Colon (tissue), 2 donors: ENCODE measurements at regions not wholly inside any gene's neighbourhood (a gene's known extent, or its start where the extent isn't known, plus 50 kb on each side); places are given as distances from the start of the nearest gene placed in this dataset.

Experiments
- FAIRE-seq: peaks from 2 replicates; lab custom pipeline; 2012; peaks lifted over from hg19 to GRCh38; lab: Jason Lieb, UNC
- donor health status: control.
- donor health status: control.

DNA sequence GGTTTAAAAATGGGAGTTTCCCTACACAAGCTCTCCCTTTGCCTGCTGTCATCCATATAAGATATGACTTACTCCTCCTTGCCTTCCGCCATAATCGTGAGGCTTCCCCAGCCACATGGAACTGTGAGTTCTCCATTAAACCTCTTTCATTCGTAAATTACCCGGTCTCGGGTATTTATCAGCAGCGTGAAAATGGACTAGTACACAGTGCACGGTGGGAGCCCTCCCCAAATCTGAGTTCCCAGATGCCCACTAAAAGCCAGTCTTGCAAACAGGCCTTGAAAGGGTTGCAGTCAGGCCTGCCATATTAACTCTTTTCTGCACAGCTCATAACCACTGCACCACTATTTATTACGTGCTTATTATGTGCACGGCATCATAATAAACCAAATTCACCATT, 400.9 kb downstream of the PRDM2 start:
- FAIRE-seq, result no peak

DNA sequence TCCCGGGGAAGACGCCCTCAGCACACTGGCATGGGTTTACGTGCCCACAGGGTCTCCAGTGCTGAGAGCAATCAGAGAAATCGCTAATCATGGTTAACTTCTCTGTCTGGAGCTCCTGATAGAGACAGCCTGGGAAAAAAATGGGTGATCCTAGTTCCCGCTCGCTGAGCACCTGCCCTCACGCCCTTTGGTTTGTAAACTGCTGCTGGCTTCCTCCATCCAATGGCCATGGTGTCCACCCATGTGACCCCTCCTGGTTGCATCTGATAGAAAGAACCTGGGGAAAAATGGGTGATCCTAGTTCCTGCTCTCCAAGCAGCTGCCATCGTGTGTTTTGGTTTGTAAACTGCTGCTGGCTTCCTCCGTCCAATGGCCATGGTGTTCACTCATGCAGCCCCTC, 402.2 kb downstream of the PRDM2 start:
- FAIRE-seq, result no peak

DNA sequence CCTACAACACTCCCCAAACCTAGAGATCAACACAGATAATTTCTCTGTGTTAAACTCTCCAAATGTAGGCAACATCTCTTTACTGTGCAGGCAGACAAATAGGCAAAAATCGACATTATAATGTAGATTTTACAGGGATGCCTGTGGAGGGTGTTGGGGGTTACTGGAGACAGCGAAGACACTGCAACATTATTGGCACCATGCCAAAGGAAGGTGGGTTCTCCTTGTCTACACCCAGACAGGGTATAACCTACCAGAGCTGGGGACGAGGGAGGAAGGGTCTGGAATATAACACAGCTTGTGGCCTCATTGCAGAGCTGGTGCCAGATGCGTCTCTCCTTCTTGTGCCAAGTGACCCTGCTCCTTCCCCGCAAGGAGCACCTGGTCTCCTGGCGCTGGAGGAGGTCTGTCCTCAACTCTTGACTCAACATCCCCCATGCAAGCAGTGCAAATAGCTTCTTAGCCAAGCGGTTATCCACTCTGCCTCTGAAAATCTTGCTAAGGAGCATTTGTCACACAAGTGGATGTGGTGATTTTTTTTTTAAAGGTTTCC, 404.0 kb downstream of the PRDM2 start:
- no peak for FAIRE-seq

DNA sequence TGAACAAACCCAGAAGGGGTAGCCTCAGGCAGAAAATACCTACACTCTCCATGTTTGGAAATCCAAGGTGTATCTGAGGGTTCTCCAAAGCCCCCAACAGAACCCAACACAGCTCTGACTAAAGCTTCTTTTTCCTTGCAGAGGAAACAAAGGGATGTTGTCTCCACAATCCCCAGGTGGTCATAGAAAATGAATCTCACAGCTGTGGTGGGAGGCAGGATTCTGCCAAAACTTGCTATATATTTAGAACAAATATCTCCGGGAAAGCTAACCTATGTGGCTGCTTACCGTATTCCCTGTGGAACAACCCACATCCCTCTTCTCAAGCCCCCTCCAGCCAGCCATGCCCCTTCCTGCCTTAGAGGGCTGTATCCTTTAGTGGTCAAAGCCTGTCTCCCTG, 406.1 kb downstream of the PRDM2 start:
- no peak for FAIRE-seq

DNA sequence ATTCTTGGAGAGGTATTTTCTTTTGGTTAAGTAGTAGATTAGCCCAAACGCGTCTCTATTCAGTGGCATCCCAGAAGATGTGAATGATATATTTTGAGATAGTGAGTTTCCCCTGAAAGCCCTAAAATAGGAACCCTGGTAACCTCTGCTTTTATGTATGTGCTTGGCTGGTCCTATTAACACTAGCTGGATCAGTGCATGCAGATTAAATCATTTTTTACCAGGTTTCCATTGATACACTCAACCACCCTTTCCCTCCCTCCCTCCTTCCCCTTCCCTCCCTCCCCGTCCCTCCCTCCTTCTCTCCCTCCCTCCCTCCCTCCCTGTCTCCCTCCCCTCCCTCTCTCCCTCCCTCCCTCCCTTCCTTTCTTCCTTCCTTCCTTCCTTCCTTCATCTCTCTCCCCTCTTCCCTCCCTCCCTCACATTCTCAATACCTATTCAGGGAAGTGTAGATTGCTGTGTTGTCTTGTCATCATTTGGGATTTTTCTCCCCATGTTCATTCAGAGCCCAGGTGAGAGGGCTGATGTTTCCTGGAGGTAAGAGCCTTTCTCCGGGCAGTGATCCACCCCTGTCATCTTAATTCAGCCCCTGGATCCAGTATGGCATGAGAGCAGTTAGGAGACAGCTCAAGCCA, 406.8 kb downstream of the PRDM2 start:
- no peak for FAIRE-seq

DNA sequence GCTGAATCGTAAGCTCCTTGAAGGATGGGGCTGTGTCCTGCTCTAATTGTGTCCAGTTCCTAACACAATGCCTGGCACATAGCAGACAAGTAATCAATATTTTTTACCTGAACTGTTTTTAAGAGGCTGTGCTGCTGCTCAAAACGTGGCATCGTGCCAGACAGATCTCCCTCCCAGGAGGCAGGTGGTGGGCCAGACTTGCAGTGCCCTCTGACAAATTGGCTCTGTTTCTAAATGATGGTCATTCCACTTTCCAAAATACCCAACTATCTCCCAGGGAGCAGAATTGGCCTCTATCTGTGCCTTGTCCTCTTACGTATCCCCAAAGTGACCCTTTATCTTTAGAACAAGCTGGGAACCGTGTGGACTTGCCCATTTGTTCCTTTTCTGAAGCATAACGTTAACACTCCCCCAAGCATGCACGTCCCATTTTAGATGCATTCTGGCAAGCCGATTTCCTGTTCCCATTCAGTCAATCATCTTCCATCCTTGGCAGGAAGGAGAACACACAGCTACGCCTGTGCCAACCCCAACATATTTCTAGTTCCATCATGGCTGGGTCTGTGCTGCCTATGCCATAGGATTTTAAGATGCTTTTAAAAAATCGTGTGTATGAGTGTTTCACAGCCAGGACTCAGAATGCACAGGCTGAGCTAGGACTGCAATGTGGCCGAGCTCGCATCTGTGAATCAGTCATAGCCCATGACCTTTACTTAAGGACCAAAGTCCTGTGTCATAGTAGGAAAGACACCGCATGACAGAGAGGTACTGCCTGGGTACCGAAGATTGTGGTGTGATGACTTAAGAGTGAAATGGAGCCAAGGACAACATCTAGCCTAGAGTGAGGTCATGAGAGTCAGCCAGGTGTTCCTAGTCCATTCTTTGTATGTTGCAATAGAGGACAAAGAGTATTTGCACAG, 408.6 kb downstream of the PRDM2 start:
- no peak for FAIRE-seq

DNA sequence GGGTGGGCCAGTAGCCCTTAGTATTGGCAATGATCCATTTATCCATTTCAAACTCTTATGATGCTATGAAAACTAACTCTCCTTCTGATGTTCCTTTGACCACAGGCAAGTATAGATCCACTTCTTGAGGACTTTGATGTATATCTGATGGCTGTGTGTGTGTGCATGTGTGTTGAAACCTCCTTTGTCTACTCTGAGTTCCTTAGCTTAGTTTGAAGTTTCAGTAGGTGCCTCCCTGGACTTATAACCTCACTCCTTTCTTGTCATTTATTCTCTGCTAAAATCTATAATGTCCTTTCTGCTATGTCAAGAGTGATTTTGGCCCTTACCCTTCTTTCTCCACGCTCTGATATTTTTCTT, 409.3 kb downstream of the PRDM2 start:
- no peak for FAIRE-seq

DNA sequence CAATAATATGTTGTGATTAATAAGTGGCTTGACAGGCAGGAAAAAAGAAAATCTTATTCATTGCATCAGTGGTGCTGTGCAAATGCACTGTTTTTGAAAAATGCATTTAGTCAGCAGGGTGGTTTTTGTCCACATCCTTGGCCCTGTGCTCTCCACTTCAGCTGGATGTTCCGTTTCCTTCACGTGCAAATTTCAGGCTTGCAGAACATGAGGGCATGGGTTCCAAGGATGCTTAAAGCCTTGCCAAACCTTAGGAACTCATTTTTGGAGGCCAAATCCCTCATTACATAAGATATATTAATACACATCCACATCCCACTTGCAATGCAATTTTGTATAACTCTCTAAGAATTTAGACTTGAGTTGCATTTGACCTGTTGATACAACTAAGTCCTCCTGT, 410.1 kb downstream of the PRDM2 start:
- FAIRE-seq, result no peak

DNA sequence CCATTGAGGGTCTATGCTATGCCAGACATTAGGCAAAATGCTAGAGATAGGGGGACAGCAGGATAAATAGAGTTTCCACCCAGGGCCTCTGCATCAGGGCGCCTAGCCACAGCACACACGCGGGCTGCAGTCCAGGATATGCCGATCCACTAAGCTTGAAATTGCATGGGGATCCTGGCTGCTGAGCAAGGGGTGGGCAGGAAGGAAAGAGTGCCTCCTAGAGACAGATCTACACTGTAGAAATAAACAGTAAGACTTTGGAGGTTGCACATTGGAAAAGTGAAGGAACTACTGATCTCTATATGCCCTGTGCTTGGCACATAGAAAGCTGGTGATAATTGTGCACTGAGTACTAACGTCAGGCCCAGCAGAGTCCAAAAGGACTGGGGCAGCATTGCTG, 411.1 kb downstream of the PRDM2 start:
- no peak for FAIRE-seq

DNA sequence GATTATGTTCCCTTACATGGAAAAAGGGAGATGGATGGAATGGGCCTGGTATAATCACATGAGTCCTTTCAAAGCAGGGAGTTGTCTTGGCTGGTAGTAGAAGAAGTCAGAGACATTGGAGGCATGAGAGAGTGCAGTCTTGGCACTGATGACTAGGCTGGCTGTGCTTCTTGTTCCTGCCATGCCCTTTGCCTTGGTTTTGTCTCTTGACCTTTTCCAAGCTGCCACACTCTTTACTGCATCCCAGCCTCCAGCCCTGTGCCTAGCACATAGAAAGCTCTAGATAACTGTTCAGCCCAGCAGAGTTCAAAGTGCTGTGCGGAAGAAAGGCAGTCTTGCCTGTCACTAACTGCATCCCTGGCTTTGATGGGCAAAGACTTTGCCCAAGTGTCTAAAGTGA, 412.6 kb downstream of the PRDM2 start:
- no peak for FAIRE-seq

DNA sequence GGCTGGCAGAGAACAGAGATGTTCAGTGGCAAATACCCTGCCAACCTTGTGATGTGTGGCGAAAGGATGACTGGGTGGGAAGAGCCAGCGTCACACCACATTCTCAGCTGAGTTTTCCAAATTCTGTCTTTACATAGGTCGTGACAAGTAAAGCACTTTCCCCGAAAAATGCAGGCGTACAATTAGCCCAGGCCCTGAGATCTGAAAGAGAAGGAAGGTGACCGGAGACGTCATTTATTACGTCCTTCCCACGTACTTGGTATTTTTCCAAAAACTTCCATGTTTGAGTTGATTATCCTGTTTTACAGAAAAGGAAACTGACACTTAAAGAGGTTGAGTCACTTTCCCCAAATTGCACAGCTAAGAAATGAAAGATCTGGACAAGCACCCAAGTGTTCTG, 413.3 kb downstream of the PRDM2 start:
- no peak for FAIRE-seq

DNA sequence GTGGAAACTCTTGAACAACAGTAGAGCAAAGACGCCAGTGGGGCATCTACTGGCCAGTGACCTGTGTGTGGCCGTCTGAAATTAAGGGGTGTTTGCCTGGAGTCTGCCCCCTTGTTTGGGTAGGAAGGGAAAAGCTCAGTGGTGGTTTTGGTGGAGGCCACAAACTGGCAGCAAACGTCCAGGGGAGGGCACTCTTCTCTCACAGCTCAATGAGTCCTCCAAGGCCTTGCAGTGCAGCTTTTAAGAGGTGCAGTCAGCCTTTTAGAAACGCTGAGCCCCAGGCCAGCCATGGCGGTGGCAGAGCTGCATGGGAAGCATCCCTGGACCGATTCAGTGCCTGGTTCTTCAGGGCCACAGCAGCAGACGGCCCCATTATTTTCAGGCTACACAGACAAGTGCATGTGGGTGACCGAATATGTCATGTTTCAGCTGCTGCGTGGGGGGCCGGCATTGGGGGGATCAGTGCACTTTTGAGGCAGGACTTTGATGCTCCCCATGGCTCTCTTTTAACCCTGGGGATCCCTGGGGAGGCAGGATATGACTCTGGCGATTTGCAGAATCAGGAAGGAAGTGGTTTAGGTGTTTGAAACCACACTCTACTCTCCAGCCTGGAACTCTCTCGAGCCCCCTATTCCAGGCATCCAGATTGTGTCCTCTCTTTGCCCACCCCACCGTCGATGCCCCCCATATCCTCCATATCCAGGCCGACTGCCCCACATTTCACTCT, 414.0 kb downstream of the PRDM2 start:
- no peak for FAIRE-seq

DNA sequence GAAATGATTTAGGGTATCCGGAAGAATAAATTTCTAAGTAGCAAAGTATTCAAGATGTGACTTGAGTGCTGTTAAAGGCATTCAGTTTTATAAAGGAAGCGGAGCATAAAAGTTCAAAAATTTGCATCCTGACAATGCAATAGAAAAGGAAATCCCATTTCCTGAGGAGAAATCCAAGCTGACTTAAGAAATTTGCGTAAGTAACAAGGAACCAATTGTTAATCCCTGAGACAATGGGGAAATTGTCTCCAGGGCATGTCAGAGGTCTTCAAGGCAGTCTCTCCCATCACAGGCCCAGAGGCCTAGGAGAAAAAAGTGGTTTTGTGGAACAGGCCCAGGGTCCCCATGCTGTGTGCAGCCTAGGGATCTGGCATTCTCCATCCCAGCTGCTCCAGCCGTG, 416.0 kb downstream of the PRDM2 start:
- FAIRE-seq, result no peak

DNA sequence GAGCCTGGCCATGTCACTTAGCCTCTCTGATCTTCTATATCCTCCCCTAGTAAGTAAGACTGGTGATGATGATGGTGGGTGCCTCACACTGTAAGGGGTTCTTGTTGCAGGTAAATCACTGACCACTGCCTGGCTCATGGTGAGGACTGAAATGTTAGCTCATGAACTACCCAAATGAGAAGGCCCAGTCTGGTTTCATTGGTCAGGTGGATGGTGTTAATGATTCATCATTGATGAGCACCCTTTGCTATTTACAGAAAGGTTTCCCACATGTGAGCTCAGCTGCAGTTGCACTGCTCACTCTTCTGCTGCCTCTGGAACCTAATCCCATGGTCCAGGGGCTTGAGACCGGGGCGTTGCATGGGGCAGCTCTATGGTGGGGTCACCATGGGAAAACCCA, 417.7 kb downstream of the PRDM2 start:
- FAIRE-seq, result no peak

DNA sequence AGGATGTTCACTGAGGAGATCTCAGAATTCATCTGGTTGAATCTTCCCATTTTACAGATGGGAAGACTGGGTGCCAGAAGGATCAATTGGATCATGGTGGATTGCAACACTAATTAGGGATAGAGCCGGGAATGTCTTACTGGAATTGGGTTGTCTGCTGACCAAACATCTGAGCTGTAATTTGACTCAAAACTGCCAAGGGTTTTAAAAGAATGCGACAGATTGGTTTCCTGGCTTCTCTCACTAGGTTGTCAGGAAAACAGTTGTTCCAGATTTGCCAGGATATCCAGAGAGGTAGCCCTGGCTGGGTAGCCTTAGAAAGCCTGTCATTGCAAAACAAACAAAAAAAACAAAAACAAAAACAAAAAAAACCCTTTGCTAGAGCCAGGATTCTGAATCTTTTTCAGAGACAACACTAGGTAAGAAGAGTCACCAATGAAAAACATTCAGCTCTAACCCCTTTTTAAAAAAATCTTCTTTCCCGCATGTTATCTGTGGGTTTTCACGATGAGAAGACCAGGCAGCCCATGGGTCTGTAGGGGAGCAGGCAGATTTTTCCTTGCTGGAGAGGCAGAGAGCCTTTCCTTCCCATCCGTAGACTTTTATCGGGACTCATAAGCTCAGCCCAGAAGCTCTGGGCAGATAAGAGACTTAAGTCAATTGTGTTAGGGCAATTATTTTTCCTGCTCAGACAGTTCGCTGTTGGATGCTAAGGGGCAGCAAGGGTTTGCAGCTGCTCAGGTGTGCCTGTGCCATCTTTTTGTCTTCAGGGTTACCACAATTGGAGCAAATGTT, 418.9 kb downstream of the PRDM2 start:
- FAIRE-seq, result no peak

DNA sequence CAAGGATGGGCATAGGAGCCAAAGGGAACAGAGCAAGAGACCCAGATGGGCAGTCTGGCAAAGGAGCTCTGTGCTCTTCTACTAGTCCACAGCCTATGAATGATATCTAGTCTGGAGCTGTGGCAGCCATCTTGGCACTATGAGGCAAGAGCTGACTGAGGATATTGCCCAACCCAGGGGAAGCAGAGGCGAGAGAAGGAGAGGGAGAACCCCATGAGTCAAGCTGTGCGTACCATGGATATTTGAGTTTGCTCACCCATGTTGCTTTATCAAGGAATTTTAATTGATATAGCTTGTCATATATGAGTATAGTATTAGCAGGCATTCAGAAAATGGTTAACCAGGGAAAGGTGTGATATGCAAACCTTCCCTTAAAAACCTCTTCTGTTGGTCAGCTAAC, 420.9 kb downstream of the PRDM2 start:
- FAIRE-seq, result no peak

DNA sequence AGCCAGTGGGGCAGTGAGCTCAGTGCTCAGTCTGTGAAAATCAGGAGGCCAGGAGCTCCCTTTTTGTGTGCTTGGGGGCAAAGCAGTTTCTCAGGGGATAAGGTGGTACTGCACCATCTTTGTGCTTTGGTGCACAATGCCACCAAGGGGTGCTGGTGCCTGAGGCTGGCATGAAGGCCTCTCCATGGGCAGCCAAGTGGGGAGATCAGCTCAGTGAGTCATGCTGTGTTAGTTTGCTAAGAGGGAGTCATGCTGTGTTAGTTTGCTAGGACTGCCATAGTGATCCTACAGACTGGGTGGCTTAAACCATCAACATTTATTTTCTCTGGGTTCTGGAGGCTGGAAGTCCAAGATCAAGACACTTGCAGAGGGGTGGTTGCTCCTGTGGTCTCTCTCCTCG, 428.1 kb downstream of the PRDM2 start:
- FAIRE-seq, result no peak

DNA sequence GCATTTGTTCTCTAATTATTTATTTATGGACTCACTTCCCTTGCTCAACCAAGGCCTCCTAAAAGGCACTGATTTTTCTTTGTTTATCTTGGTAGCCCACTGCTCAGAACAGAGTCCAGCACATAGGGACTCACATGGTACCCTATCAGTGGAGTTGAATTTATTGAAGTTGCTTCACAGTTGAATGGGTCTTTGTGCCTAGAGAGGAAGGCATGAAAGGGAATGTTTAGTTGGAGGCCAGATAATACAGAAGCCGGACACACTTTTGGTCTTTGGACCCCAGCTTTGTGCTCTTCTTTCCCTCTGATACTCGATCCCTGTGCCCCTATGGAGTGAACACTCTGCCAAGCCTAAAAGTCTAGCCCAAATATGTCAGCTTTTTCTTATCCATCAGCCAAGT, 429.0 kb downstream of the PRDM2 start:
- no peak for FAIRE-seq

DNA sequence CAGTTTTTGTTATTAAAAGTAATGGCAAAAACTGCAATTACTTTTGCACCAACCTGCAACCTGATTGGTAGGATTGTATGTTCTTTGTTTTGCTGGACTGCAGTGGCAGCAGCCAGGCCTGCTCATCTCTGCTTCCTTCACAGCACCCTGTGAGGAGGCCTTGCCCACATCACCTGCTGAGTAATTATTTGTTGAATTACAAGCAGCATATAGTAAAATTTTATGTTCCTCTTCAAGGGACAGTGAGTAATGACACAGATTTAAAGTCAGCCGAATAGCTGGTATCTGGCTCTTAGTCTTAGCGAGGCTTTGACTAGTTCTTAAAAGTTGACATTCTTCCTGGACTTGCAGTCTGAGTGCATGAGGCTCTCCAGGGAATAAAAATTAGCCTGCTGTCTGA, 435.1 kb downstream of the PRDM2 start:
- FAIRE-seq, result no peak

DNA sequence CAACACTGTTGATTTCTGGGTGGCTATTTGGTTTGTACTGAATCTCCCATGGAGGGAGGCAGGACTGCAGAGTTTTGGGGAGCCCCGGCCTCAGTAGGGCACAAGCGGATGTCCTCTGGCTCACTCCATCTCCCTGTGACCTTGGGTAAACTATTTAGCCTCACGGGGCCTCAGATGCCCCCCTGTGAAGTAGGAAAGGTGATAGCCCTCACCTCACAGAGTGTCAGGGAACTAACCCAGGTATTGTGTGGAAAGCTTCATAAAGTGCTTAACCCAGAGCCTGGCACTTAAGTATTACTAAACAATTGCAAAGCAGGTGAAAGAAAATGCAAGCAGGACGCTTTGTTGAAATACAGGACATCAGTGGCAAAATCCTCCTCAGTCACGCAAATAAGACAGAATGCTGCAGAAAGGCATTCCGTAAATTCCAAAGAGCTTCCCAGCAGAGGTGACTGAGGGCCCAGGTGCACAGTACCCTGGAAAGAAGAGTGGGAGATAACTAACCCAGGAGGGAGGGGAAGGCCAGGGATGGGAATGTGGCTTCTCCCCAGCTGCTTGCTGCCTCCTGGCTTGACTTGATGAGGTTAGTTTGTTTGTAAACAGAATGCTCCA, 436.3 kb downstream of the PRDM2 start:
- FAIRE-seq, result no peak

DNA sequence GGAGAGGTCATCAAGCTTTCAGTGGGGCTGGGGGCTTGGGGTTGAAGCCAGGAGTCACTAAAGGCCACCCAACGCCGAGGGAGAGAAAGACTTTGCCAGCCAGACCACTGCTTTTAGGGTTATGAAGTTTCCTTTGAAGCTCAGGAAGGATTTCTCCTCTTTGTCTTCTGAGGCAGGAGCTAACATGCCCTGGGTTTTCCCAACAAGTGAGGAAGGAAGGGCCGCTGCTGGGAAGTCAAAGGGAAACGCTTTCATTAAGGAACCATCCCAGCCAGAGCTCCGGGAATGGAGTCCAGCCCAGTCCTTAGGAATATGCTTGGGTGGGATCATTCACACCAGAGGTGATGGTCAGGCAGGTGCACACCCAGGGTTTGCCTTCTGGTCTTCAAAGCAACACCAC, 436.9 kb downstream of the PRDM2 start:
- FAIRE-seq, result no peak
